PC-3 (cell line): ENCODE measurements at regions not wholly inside any gene's neighbourhood (a gene's known extent, or its start where the extent isn't known, plus 50 kb on each side); places are given as distances from the start of the nearest gene placed in this dataset.

Experiments
- ATAC-seq: fragments of 200-7000 bp; cut with Tn5 transposase; 2 replicates; pipeline ENCODE4 v1.9.1; 2020; ENCODE audit warnings: mild to moderate bottlenecking, moderate library complexity
- BruUV-seq: library from RNA; stranded (reverse); fragments of 400-500 nt; replicated peaks from 2 replicates; lab custom pipeline; 2021; lab: Mats Ljungman, UMichigan
- CTCF ChIA-PET: fragments of 300-600 bp; sonication (Branson Sonifier 250); formaldehyde crosslinking; loops from one replicate; lab custom pipeline; 2022; ENCODE audit warnings: antibody characterized with exemption; lab: Charles Lee
- POLR2A ChIA-PET: fragments of 300-600 bp; sonication (Branson Sonifier 250); formaldehyde crosslinking; loops from one replicate; lab custom pipeline; 2022; ENCODE audit warnings: antibody characterized with exemption; ENCODE audit not compliant: unreplicated experiment; lab: Charles Lee
- DNase-seq: peaks from one replicate; pipeline ENCODE4 v3.0.0-alpha.2; 2015
- H2AFZ ChIP-seq: fragments of 300-600 bp; sonication (generic); 2 replicates; pipeline ENCODE4 v1.6.0; 2016; ENCODE audit warnings: antibody characterized with exemption, low read length
- H3F3A ChIP-seq: fragments of 300-600 bp; sonication (generic); one replicate; pipeline ENCODE4 v1.6.0; 2017; ENCODE audit warnings: antibody characterized with exemption, low read length, control low read depth, mild to moderate bottlenecking; ENCODE audit not compliant: unreplicated experiment
- H3K27ac ChIP-seq: fragments of 300-600 bp; sonication (generic); 2 replicates; pipeline ENCODE4 v1.5.1; 2016; ENCODE audit warnings: mild to moderate bottlenecking, low read length
- H3K27me3 ChIP-seq: fragments of 300-600 bp; sonication (generic); 2 replicates; pipeline ENCODE4 v1.6.1; 2016; ENCODE audit warnings: low read length, mixed read lengths
- H3K36me3 ChIP-seq: fragments of 300-600 bp; sonication (generic); 2 replicates; pipeline ENCODE4 v1.6.1; 2016; ENCODE audit warnings: low read depth, mixed run types, low read length, mixed read lengths
- H3K4me1 ChIP-seq: fragments of 300-600 bp; sonication (generic); 2 replicates; pipeline ENCODE4 v1.5.1; 2016; ENCODE audit warnings: low read length; ENCODE audit not compliant: insufficient read depth
- H3K4me2 ChIP-seq: fragments of 300-600 bp; sonication (generic); 2 replicates; pipeline ENCODE4 v1.6.0; 2016; ENCODE audit warnings: low read length
- H3K4me3 ChIP-seq: fragments of 300-600 bp; sonication (generic); 2 replicates; pipeline ENCODE4 v1.5.1; 2016; ENCODE audit warnings: mild to moderate bottlenecking, low read length, mixed read lengths
- H3K79me2 ChIP-seq: fragments of 300-600 bp; sonication (generic); 2 replicates; pipeline ENCODE4 v1.6.1; 2017; ENCODE audit warnings: low read length, mixed read lengths
- H3K9ac ChIP-seq: fragments of 300-600 bp; sonication (generic); 2 replicates; pipeline ENCODE4 v1.6.0; 2016; ENCODE audit warnings: mild to moderate bottlenecking, low read length
- H3K9me2 ChIP-seq: fragments of 300-600 bp; sonication (generic); replicated peaks from 2 replicates; pipeline ENCODE4 v1.6.1; 2016; ENCODE audit warnings: mixed run types, low read length, mixed read lengths
- H3K9me3 ChIP-seq: fragments of 300-600 bp; sonication (generic); 2 replicates; pipeline ENCODE4 v1.6.1; 2016; ENCODE audit warnings: low read length, mixed read lengths
- H4K20me1 ChIP-seq: fragments of 300-600 bp; sonication (generic); 2 replicates; pipeline ENCODE4 v1.6.1; 2016; ENCODE audit warnings: low read length, mixed read lengths
- EZH2 ChIP-seq: fragments of 300-600 bp; sonication (generic); IDR thresholded peaks from one replicate; pipeline ENCODE4 v1.6.1; 2017; ENCODE audit warnings: antibody characterized with exemption, mild to moderate bottlenecking, low read length; ENCODE audit not compliant: unreplicated experiment
- EZH2phosphoT487 ChIP-seq: fragments of 300-600 bp; sonication (generic); IDR thresholded peaks from 2 replicates; pipeline ENCODE4 v1.6.1; 2018; ENCODE audit warnings: mild to moderate bottlenecking, antibody characterized with exemption, low read length, borderline replicate concordance
- intact Hi-C: fragments of 100-400 bp; cut with micrococcal nuclease; formaldehyde crosslinking; loops from 2 replicates; pipeline ENCODE4 v1.9.0; 2023
- TF ChIP-seq, protein P1 (sequence below): fragments of 300-600 bp; sonication (generic); conservative IDR thresholded peaks from 2 replicates; pipeline ENCODE4 v1.5.1; 2017; ENCODE audit warnings: antibody characterized with exemption, low read depth, mild to moderate bottlenecking, low read length

DNA sequence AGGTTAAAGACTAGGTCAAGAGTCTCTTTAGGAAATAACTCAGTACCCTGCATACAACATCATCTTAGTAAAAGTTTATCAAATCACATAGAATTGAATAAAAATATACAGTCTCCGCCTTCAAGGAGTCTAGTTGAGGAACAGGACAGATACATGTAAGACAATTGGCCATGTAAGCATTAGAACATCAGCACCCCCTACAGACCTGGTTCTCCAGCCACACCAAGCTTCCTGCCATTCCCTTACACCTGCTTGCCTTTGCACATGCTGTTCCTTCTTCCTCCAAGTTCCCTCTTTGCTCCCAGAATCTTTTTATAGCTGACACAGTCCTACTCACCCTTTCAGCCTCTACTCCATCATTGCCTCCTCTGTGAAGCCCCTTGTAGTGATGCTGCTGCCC is 187.8 kb upstream of the LRFN2 start:
- BruUV-seq: no TSS peak
- H3K36me3 ChIP-seq: no peaks in the 10 kb centered on the region
- H3K4me2 ChIP-seq: no peak overlapping the region
- ATAC-seq: no peak
- TF ChIP-seq, protein P1, sequence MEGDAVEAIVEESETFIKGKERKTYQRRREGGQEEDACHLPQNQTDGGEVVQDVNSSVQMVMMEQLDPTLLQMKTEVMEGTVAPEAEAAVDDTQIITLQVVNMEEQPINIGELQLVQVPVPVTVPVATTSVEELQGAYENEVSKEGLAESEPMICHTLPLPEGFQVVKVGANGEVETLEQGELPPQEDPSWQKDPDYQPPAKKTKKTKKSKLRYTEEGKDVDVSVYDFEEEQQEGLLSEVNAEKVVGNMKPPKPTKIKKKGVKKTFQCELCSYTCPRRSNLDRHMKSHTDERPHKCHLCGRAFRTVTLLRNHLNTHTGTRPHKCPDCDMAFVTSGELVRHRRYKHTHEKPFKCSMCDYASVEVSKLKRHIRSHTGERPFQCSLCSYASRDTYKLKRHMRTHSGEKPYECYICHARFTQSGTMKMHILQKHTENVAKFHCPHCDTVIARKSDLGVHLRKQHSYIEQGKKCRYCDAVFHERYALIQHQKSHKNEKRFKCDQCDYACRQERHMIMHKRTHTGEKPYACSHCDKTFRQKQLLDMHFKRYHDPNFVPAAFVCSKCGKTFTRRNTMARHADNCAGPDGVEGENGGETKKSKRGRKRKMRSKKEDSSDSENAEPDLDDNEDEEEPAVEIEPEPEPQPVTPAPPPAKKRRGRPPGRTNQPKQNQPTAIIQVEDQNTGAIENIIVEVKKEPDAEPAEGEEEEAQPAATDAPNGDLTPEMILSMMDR: no peak
- TF ChIP-seq EZH2 (no peak), EZH2phosphoT487 (no peak)
- H3K9ac ChIP-seq: no peak overlapping the region
- no peaks in the 10 kb centered on the region for H4K20me1 ChIP-seq
- H3K27ac ChIP-seq: no peak overlapping the region
- intact Hi-C loops: no loop called here
- H3K9me2 ChIP-seq: no peaks in the 10 kb centered on the region
- DNase-seq: no peak
- POLR2A ChIA-PET: no interaction called here
- H3K79me2 ChIP-seq: no peaks in the 10 kb centered on the region
- no peaks in the 10 kb centered on the region for H3K9me3 ChIP-seq
- CTCF ChIA-PET: no interaction called here
- no peak overlapping the region for H2AFZ ChIP-seq
- H3K27me3 ChIP-seq: 0 out of 2 replicates have a peak, but pooled peaks cover 8% of the 10 kb centered on the region
- no peaks in the 10 kb centered on the region for H3F3A ChIP-seq
- H3K4me1 ChIP-seq: peaks cover 22% of the 10 kb centered on the region; the same call in 1 of the 2 replicates
- H3K4me3 ChIP-seq: no peak overlapping the region

DNA sequence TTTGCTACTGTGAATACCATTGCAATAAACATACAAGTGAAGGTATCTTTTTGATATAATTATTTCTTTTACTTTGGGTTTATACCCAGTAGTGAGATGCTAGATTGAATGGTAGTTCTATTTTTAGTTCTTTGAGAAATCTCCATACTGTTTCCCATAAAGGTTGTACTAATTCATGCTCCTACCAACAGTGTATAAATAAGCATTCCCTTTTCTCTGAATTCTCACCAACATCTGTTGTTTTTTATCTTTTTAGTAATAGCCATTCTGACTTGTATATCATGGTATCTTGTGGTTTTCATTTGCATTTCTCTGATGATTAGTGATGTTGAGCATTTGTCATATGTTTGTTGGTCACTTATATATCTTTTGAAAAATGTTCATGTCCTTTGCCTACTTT is 183.6 kb upstream of the LRFN2 start:
- intact Hi-C loops: no loop called here
- H3K27me3 ChIP-seq: 0 out of 2 replicates have a peak, but pooled peaks cover 8% of the 10 kb centered on the region
- no peaks in the 10 kb centered on the region for H3K9me2 ChIP-seq
- TF ChIP-seq EZH2phosphoT487: no peak
- TF ChIP-seq EZH2: no peak
- TF ChIP-seq, protein P1: no peak
- no peak overlapping the region for H3K27ac ChIP-seq
- H3F3A ChIP-seq: no peaks in the 10 kb centered on the region
- BruUV-seq: no TSS peak
- H3K4me3 ChIP-seq: no peak overlapping the region
- ChIA-PET CTCF (no interaction called here), POLR2A (no interaction called here)
- H4K20me1 ChIP-seq: no peaks in the 10 kb centered on the region
- ATAC-seq (no peak), DNase-seq (no peak)
- H3K9me3 ChIP-seq: no peaks in the 10 kb centered on the region
- H3K4me2 ChIP-seq: no peak overlapping the region
- H3K9ac ChIP-seq: no peak overlapping the region
- no peak overlapping the region for H2AFZ ChIP-seq
- H3K36me3 ChIP-seq: no peaks in the 10 kb centered on the region
- no peaks in the 10 kb centered on the region for H3K4me1 ChIP-seq
- H3K79me2 ChIP-seq: no peaks in the 10 kb centered on the region

DNA sequence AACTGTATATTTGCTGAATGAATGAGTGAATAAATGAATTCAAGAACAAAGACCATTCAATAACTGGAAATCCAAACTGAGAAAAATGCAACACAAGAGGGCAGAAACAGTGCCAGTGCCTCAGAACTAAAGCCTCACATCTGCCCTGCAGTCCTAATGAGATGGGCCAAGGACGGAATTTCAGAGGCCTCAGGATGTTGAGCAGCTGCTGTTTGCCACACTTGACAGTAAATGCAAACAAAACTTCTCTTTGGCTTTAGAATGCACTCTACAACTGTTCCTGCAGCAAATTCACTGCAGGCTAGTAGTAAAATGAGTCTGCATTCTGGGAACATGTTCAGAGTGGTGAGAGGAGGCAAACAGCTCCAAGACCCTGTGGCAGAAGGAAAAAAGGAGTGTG is 177.6 kb upstream of the LRFN2 start:
- no peaks in the 10 kb centered on the region for H3K4me1 ChIP-seq
- H4K20me1 ChIP-seq: no peaks in the 10 kb centered on the region
- DNase-seq (no peak), ATAC-seq (no peak)
- no peaks in the 10 kb centered on the region for H3K36me3 ChIP-seq
- BruUV-seq: no TSS peak
- H3K4me2 ChIP-seq: no peak overlapping the region
- H3K9me2 ChIP-seq: no peaks in the 10 kb centered on the region
- H3K27me3 ChIP-seq: peaks cover 3% of the 10 kb centered on the region; the same call in 1 of the 2 replicates
- H3K9ac ChIP-seq: no peak overlapping the region
- H3K4me3 ChIP-seq: no peak overlapping the region
- CTCF ChIA-PET: no interaction called here
- no peaks in the 10 kb centered on the region for H3K9me3 ChIP-seq
- H3K79me2 ChIP-seq: no peaks in the 10 kb centered on the region
- POLR2A ChIA-PET: no interaction called here
- intact Hi-C loops: no loop called here
- no peak overlapping the region for H3K27ac ChIP-seq
- TF ChIP-seq EZH2 (no peak), EZH2phosphoT487 (no peak)
- TF ChIP-seq, protein P1: no peak
- H3F3A ChIP-seq: no peaks in the 10 kb centered on the region
- no peak overlapping the region for H2AFZ ChIP-seq
